GM12875 (cell line): ENCODE measurements at regions not wholly inside any gene's neighbourhood (a gene's known extent, or its start where the extent isn't known, plus 50 kb on each side); places are given as distances from the start of the nearest gene placed in this dataset.
A peak's percentile ranks its signal among the peaks of the same experiment; 100 is the strongest.

Source experiments
- H3K4me3 ChIP-seq: one replicate; pipeline ENCODE4 v1.5.1; 2011; ENCODE audit warnings: low read depth, low read length, control low read depth
- TF ChIP-seq, protein P1 (sequence below): IDR thresholded peaks from 2 replicates; pipeline ENCODE4 v1.5.1; 2011; ENCODE audit warnings: low read depth, mild to moderate bottlenecking, control low read depth, inconsistent platforms, low read length, moderate library complexity, borderline replicate concordance; ENCODE audit not compliant: insufficient read depth

DNA sequence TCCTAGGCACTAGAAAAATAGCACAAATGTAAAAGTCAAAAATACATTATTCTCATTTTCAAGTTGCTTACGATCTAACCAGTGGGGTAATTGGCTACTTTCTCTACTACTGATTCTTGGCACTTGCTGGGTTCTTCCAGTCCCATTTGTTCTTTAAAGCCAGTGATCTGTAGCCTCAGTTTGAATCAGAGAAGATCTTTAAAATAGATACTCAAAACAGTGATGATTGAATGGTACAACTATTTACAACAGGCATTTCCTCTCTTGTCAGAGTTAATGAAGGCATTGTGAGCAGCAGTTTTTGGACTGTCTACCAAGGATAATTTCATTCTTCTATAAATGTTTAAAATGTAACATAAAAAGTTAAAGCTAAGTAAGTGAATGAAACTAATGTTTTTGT lies 128.3 kb upstream of the FSIP2 start:
- TF ChIP-seq, protein P1, sequence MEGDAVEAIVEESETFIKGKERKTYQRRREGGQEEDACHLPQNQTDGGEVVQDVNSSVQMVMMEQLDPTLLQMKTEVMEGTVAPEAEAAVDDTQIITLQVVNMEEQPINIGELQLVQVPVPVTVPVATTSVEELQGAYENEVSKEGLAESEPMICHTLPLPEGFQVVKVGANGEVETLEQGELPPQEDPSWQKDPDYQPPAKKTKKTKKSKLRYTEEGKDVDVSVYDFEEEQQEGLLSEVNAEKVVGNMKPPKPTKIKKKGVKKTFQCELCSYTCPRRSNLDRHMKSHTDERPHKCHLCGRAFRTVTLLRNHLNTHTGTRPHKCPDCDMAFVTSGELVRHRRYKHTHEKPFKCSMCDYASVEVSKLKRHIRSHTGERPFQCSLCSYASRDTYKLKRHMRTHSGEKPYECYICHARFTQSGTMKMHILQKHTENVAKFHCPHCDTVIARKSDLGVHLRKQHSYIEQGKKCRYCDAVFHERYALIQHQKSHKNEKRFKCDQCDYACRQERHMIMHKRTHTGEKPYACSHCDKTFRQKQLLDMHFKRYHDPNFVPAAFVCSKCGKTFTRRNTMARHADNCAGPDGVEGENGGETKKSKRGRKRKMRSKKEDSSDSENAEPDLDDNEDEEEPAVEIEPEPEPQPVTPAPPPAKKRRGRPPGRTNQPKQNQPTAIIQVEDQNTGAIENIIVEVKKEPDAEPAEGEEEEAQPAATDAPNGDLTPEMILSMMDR, result no peak
- H3K4me3 ChIP-seq, result no peak overlapping the region

DNA sequence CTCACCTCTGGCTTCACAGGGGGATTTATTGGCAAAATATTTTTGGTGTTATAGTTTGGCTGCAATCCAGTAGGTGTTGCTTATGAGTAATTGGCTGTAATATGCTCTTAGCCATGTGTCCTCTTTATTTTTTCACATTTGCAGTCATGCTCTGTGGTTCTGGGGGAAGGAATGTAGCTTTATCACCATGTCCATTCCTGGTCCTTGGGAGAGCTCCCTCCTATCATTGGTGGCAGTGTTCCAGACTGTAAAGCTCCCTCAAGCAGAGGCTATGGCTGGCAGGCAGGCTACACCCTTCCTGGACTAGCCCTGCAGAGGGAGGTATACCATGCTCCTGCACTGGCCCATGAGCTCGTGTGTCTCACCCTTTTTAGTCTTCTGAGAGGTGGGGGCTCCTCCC lies 120.0 kb upstream of the FSIP2 start:
- TF ChIP-seq, protein P1, result no peak
- no peak overlapping the region for H3K4me3 ChIP-seq

DNA sequence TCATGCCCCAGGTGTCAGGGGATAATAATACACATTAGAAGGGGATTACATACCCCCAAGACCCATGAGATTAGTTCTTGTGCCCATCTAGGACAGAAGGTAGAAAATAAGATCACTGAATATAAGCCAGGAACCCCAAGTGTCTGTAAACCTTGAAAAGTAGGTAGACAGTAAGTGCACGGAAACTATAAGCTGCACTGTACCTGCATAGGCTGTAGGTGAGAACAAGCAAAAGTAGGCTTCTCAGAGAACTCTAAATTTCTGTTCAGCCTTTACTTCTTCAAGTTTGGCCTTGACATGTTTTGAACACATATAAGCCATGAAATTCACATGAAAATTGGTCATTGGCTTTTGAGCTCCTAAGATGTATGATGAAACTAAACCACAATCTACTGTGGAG lies 113.0 kb upstream of the FSIP2 start:
- TF ChIP-seq, protein P1, result no peak
- H3K4me3 ChIP-seq, result no peak overlapping the region

DNA sequence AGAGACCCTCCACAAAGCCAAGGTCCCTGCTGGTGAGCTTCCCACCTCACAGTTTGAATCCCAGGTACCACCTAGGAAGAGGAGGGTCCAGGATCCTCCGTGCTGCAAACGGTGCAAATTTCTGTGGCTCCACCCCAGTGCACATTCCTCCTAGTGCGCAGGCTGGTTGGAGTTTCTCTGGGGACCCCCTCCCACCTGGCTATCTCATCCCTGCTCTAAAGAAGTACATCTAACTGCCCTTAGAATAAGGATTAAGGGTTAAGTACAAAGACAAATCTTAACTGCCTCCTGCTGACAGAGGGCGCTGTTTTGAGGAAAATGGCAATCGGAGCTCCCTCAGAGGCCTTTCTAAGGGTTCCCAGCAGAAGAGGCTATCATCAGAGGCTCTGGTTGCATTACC lies 109.6 kb upstream of the FSIP2 start:
- H3K4me3 ChIP-seq, result no peak overlapping the region
- TF ChIP-seq, protein P1, result peak; percentile 52; the same call in 1 of the 2 replicates

DNA sequence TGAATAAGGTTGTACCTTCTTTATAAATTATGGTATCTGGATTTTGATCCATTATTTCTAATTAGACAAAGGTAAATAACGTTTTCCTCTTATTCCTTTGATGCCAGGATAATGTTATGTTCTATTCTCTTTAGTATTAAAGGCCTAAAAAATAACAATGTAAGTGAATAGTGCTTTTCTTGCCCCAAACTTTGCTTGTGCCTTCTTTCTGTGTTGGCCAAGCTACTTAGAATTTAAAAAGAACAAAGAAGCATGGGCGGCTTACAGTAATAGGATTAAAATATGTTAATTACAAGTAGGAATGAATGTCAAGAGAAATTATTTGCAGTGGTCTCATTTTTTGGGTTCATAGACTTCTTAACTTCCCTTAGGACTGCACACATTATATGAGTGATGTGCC lies 105.0 kb upstream of the FSIP2 start:
- no peak overlapping the region for H3K4me3 ChIP-seq
- TF ChIP-seq, protein P1, result no peak

DNA sequence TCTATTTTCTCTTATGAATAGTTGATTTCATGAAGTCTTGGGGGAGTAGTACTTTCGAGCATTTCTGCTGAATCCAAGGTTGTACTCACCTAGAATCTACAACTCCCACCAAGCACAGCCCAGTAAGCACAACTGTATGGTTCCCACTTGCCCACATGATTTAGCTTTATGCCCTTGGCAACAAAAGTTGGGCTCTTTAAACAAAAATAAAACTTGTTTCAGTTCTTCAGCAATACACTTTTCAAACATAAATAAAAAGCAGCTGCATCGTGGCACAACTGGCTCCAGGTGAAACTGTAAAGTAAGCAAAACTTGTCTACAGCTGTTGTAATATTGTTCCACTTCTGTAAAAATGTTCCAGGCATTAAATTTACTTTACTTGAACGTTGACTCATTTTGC lies 99.8 kb upstream of the FSIP2 start:
- TF ChIP-seq, protein P1, result no peak
- H3K4me3 ChIP-seq, result no peak overlapping the region

DNA sequence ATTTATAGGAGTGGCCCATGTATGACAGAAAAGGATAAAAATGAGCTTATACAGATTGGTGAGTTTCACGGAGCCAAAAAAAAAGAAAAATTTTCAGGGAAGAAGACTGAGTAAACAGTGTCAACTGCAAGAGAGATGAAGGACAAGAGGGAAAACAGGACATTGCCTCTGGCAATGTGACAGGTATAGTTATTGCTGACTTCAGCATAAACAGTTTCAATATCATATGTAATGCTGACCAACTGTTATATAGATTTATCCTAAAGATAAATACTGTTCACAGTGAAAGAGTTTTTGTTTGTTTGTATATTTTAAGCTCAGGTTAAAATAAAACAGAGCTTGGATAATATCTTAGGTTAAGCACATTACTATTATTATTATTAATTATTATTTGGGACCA lies 98.0 kb upstream of the FSIP2 start:
- TF ChIP-seq, protein P1, result no peak
- H3K4me3 ChIP-seq, result no peak overlapping the region
